IMR-90 (cell line): ENCODE measurements at regions not wholly inside any gene's neighbourhood (a gene's known extent, or its start where the extent isn't known, plus 50 kb on each side); places are given as distances from the start of the nearest gene placed in this dataset.

Experiments used
- ATAC-seq: fragments of 200-7000 bp; cut with Tn5 transposase; 2 replicates; pipeline ENCODE4 v1.9.1; 2020; ENCODE audit warnings: low read depth, mild to moderate bottlenecking, moderate library complexity
- BruUV-seq: library from RNA; stranded (reverse); fragments of 400-500 nt; replicated peaks from 2 replicates; lab custom pipeline; 2021; lab: Mats Ljungman, UMichigan
- CTCF ChIA-PET: fragments of 300-600 bp; formaldehyde crosslinking; extraction: SDS; loops from one replicate; lab custom pipeline; 2021; ENCODE audit warnings: antibody characterized with exemption; lab: Yijun Ruan, JAX
- POLR2A ChIA-PET: fragments of 300-600 bp; sonication (Branson Sonifier 250); formaldehyde crosslinking; loops from one replicate; lab custom pipeline; 2022; ENCODE audit warnings: antibody characterized with exemption; ENCODE audit not compliant: unreplicated experiment; lab: Charles Lee
- DNase-seq: peaks from one replicate; pipeline ENCODE4 v3.0.0; 2013
- H2AFZ ChIP-seq: replicated peaks from 2 replicates; pipeline ENCODE3; 2013; ENCODE audit warnings: low read length, mild to moderate bottlenecking; ENCODE audit not compliant: poor library complexity
- H2AK5ac ChIP-seq: 2 replicates; pipeline ENCODE4 v1.6.1; 2013; ENCODE audit warnings: low read depth, low read length, inconsistent platforms
- H2AK9ac ChIP-seq: replicated peaks from 2 replicates; pipeline ENCODE3; 2013; ENCODE audit warnings: mild to moderate bottlenecking, low read depth, low read length, moderate library complexity; ENCODE audit not compliant: poor library complexity
- H2BK120ac ChIP-seq: 2 replicates; pipeline ENCODE4 v1.6.1; 2013; ENCODE audit warnings: low read depth, low read length, inconsistent platforms
- H2BK15ac ChIP-seq: 3 replicates; pipeline ENCODE4 v1.6.1; 2013; ENCODE audit warnings: low read depth, low read length, inconsistent platforms
- H2BK20ac ChIP-seq: 2 replicates; pipeline ENCODE4 v1.6.1; 2013; ENCODE audit warnings: low read depth, mild to moderate bottlenecking, inconsistent platforms, low read length, moderate library complexity
- H2BK5ac ChIP-seq: 2 replicates; pipeline ENCODE4 v1.6.1; 2013; ENCODE audit warnings: mild to moderate bottlenecking, low read depth, low read length, inconsistent platforms; ENCODE audit not compliant: poor library complexity, severe bottlenecking
- H3K14ac ChIP-seq: replicated peaks from 2 replicates; pipeline ENCODE4 v1.6.1; 2013; ENCODE audit warnings: low read depth, low read length, inconsistent platforms
- H3K18ac ChIP-seq: 2 replicates; pipeline ENCODE4 v1.6.1; 2013; ENCODE audit warnings: low read depth, low read length, control low read depth
- H3K23ac ChIP-seq: 2 replicates; pipeline ENCODE4 v1.6.1; 2013; ENCODE audit warnings: low read depth, low read length, inconsistent platforms
- H3K27ac ChIP-seq: 2 replicates; pipeline ENCODE4 v1.5.1; 2013; ENCODE audit warnings: mild to moderate bottlenecking, control low read depth, low read length; ENCODE audit not compliant: insufficient read depth
- H3K27me3 ChIP-seq: 2 replicates; pipeline ENCODE4 v1.6.1; 2013; ENCODE audit warnings: low read length; ENCODE audit not compliant: control insufficient read depth, insufficient read depth
- H3K36me3 ChIP-seq: 2 replicates; pipeline ENCODE4 v1.6.1; 2013; ENCODE audit warnings: low read length, mixed read lengths; ENCODE audit not compliant: control insufficient read depth, insufficient read depth
- H3K4ac ChIP-seq: 2 replicates; pipeline ENCODE4 v1.6.1; 2013; ENCODE audit warnings: low read depth, low read length, inconsistent platforms
- H3K4me1 ChIP-seq: 2 replicates; pipeline ENCODE4 v1.6.1; 2013; ENCODE audit warnings: low read length, mixed read lengths; ENCODE audit not compliant: control insufficient read depth, insufficient read depth
- H3K4me2 ChIP-seq: 2 replicates; pipeline ENCODE4 v1.6.1; 2013; ENCODE audit warnings: low read depth, mild to moderate bottlenecking, control low read depth, low read length, moderate library complexity
- H3K4me3 ChIP-seq: 2 replicates; pipeline ENCODE4 v1.5.1; 2013; ENCODE audit warnings: low read depth, mild to moderate bottlenecking, control low read depth, low read length, moderate library complexity; ENCODE audit not compliant: insufficient read depth
- H3K56ac ChIP-seq: 2 replicates; pipeline ENCODE4 v1.6.1; 2013; ENCODE audit warnings: low read length, inconsistent platforms; ENCODE audit not compliant: insufficient read depth; ENCODE audit errors: extremely low read depth
- H3K79me1 ChIP-seq, 2 experiments: 2 replicates each; pipeline ENCODE4 v1.6.1; 2013; ENCODE audit warnings: low read length in 2 of 2, inconsistent platforms in 1 of 2, low read depth in 1 of 2
- H3K9ac ChIP-seq: 2 replicates; pipeline ENCODE4 v1.6.1; 2013; ENCODE audit warnings: low read depth, low read length, control low read depth
- H3K9me1 ChIP-seq: 2 replicates; pipeline ENCODE4 v1.6.1; 2013; ENCODE audit warnings: low read length, inconsistent platforms; ENCODE audit not compliant: insufficient read depth
- H3K9me3 ChIP-seq: 2 replicates; pipeline ENCODE4 v1.6.1; 2013; ENCODE audit warnings: low read length; ENCODE audit not compliant: control insufficient read depth, insufficient read depth
- H4K20me1 ChIP-seq: 2 replicates; pipeline ENCODE4 v1.6.1; 2013; ENCODE audit warnings: low read length, inconsistent platforms; ENCODE audit not compliant: insufficient read depth
- H4K5ac ChIP-seq: 2 replicates; pipeline ENCODE4 v1.6.1; 2013; ENCODE audit warnings: mild to moderate bottlenecking, low read depth, low read length, control low read depth
- H4K8ac ChIP-seq, 2 experiments: 2 replicates each; pipeline ENCODE4 v1.6.1; 2013; ENCODE audit warnings: low read depth in 2 of 2, low read length in 2 of 2, control low read depth in 1 of 2, inconsistent platforms in 1 of 2
- H4K91ac ChIP-seq: 2 replicates; pipeline ENCODE4 v1.6.1; 2013; ENCODE audit warnings: low read depth, low read length, inconsistent platforms; ENCODE audit not compliant: insufficient read depth
- CEBPB ChIP-seq: IDR thresholded peaks from 2 replicates; pipeline ENCODE4 v1.6.1; 2012; ENCODE audit warnings: low read depth, low read length, improper control_type of control experiment
- CHD1 ChIP-seq: IDR thresholded peaks from 2 replicates; pipeline ENCODE4 v1.6.1; 2012; ENCODE audit warnings: low read depth, low read length, improper control_type of control experiment
- FOS ChIP-seq: fragments of 150-350 bp; IDR thresholded peaks from 2 replicates; pipeline ENCODE4 v1.6.1; 2016; ENCODE audit warnings: low read depth, low read length
- MXI1 ChIP-seq: IDR thresholded peaks from 2 replicates; pipeline ENCODE4 v1.6.1; 2012; ENCODE audit warnings: low read depth, mild to moderate bottlenecking, low read length, moderate library complexity, borderline replicate concordance
- POLR2A ChIP-seq: IDR thresholded peaks from 2 replicates; pipeline ENCODE4 v1.6.1; 2012; ENCODE audit warnings: mild to moderate bottlenecking, low read depth, low read length
- RAD21 ChIP-seq: IDR thresholded peaks from 2 replicates; pipeline ENCODE4 v1.6.1; 2012; ENCODE audit warnings: low read length, improper control_type of control experiment
- RCOR1 ChIP-seq: IDR thresholded peaks from 2 replicates; pipeline ENCODE4 v1.6.1; 2012; ENCODE audit warnings: mild to moderate bottlenecking, low read length, improper control_type of control experiment; ENCODE audit not compliant: insufficient replicate concordance
- WGBS, 2 experiments: methylation state at CpG; one replicate each; pipeline versions ENCODE4 v1.1.5 to v1.1.7; 2013; ENCODE audit warnings: missing lambda C conversion rate in 2 of 2; ENCODE audit not compliant: insufficient read length in 1 of 2; ENCODE audit errors: extremely low coverage in 2 of 2; 5-methylcytosine and 5-hydroxymethylcytosine counted together
- dilution Hi-C: fragments of 300-500 bp; cut with HindIII; formaldehyde crosslinking; loops from one replicate; pipeline ENCODE4 v1.14.3; 2018; ENCODE audit warnings: low sequenced_read_pairs; ENCODE audit not compliant: unreplicated experiment
- in situ Hi-C: fragments of 300-500 bp; cut with MboI; formaldehyde crosslinking; loops from 3 replicates; pipeline ENCODE4 v1.14.3; 2019; ENCODE audit warnings: low sequenced_read_pairs, inconsistent platforms, mixed read lengths
- intact Hi-C: fragments of 100-400 bp; cut with micrococcal nuclease; formaldehyde crosslinking; loops from 2 replicates; pipeline ENCODE4 v1.10.0; 2022
- TF ChIP-seq, protein P1 (sequence below): conservative IDR thresholded peaks from 2 replicates; pipeline ENCODE4 v1.5.1; 2012; ENCODE audit warnings: mild to moderate bottlenecking, low read depth, low read length, improper control_type of control experiment
- TF ChIP-seq, protein P2 (sequence below): fragments of 150-350 bp; IDR thresholded peaks from 2 replicates; pipeline ENCODE4 v1.6.1; 2017; ENCODE audit warnings: mild to moderate bottlenecking, antibody characterized with exemption, low read length, low read depth

DNA sequence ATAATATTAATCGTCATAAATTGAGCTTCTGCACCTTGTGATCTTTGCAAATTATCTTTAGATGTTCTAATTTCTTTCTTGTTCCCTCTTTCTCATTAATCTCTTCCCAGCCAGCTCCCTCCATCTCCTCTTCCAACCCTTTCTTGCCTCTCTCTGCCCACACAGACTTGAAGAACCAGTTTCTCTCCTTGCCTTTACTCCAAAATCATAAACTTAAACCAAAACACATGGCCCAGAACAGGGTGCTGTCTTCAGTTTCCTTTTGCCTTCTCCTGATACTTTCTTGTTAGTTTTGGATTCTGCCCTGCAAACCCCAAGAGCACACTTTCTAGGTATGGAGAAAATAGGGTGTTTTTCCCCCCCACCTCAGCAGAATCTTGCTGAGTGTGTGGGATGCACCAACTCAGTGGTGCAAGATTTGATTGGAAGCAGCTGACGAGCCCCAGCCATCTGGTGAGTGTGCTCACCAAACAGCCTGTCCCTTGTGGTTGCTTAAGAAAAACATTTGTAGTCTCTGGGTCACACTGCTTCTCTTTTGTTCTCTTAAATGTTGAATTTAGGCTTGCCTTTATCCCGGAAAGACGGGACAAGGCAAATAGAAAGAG, 175.8 kb upstream of the MAF start:
- WGBS, 2 experiments, result no CpG with 5 or more reads among the region's 4 CpGs
- Histone ChIP-seq H4K20me1 (no peaks in the 10 kb centered on the region), H3K4me3 (no peak overlapping the region), H4K8ac (no peak overlapping the region), H3K9me3 (peaks cover 3% of the 10 kb centered on the region; the same call in 1 of the 2 replicates), H2AK5ac (no peak overlapping the region), H3K27me3 (no peaks in the 10 kb centered on the region), H3K9ac (no peak overlapping the region), H2BK20ac (no peak overlapping the region), H4K91ac (no peak overlapping the region), H2BK120ac (no peak overlapping the region), H2BK15ac (no peak overlapping the region), H3K23ac (no peak overlapping the region), H2BK5ac (no peak overlapping the region), H3K4me1 (no peaks in the 10 kb centered on the region), H2AFZ (no peak overlapping the region), H3K36me3 (no peaks in the 10 kb centered on the region), H3K14ac (no peak overlapping the region), H3K4ac (no peak overlapping the region), H3K79me1 (no peaks in the 10 kb centered on the region), H3K4me2 (no peak overlapping the region), H3K27ac (no peak overlapping the region), H4K5ac (no peak overlapping the region), H3K56ac (no peak overlapping the region), H3K9me1 (no peaks in the 10 kb centered on the region), H3K18ac (no peak overlapping the region), H2AK9ac (no peak overlapping the region)
- in situ Hi-C loops, result no loop called here
- BruUV-seq, result no TSS peak
- dilution Hi-C loops, result no loop called here
- no peak for DNase-seq
- intact Hi-C loops, result no loop called here
- POLR2A ChIA-PET, result no interaction called here
- TF ChIP-seq POLR2A (no peak), MXI1 (no peak), FOS (no peak), CEBPB (no peak), RAD21 (no peak), RCOR1 (no peak), CHD1 (no peak)
- TF ChIP-seq, protein P1, sequence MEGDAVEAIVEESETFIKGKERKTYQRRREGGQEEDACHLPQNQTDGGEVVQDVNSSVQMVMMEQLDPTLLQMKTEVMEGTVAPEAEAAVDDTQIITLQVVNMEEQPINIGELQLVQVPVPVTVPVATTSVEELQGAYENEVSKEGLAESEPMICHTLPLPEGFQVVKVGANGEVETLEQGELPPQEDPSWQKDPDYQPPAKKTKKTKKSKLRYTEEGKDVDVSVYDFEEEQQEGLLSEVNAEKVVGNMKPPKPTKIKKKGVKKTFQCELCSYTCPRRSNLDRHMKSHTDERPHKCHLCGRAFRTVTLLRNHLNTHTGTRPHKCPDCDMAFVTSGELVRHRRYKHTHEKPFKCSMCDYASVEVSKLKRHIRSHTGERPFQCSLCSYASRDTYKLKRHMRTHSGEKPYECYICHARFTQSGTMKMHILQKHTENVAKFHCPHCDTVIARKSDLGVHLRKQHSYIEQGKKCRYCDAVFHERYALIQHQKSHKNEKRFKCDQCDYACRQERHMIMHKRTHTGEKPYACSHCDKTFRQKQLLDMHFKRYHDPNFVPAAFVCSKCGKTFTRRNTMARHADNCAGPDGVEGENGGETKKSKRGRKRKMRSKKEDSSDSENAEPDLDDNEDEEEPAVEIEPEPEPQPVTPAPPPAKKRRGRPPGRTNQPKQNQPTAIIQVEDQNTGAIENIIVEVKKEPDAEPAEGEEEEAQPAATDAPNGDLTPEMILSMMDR, result no peak
- TF ChIP-seq, protein P2, sequence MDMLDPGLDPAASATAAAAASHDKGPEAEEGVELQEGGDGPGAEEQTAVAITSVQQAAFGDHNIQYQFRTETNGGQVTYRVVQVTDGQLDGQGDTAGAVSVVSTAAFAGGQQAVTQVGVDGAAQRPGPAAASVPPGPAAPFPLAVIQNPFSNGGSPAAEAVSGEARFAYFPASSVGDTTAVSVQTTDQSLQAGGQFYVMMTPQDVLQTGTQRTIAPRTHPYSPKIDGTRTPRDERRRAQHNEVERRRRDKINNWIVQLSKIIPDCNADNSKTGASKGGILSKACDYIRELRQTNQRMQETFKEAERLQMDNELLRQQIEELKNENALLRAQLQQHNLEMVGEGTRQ, result no peak
- no peak for ATAC-seq
- CTCF ChIA-PET, result no interaction called here
